DMS79 treated with DMSO at 0.1 percent for 48 hours (cell line): ENCODE measurements at regions not wholly inside any gene's neighbourhood (a gene's known extent, or its start where the extent isn't known, plus 50 kb on each side); places are given as distances from the start of the nearest gene placed in this dataset.
"Not testable (repeated sequence)": the region's sequence is repeated elsewhere in the genome, so short reads cannot be mapped to it uniquely, and the experiment has no call there.

Experiments used
- DNase-seq: peaks from one replicate; lab custom pipeline; 2025; lab: John Stamatoyannopoulos, UW

GRCh38 chr4:66404141-66404540 is 733.9 kb upstream of the EPHA5 start:
- no peak for DNase-seq

DNA sequence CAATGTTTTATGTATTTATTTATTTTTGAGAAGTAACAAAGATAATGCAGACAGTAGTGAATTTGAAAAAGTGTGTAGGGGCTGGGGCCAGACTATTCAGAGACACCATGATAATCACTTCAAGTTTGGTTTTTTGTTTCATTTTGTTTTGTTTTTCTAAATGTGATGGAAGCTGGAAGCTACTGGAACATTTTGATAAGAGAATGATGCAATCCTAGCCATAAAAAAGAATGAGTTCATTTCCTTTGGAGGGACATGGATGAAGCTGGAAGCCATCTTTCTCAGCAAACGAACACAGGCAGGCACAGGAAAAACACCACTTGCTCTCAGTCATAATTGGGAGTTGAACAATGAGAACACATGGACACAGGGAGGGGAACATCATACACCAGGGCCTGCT is 706.6 kb upstream of the EPHA5 start:
- no peak for DNase-seq

GRCh38 chr4:66376396-66376795 is 706.1 kb upstream of the EPHA5 start:
- no peak for DNase-seq

GRCh38 chr4:66373268-66373667 is 703.0 kb upstream of the EPHA5 start:
- DNase-seq: no peak

DNA sequence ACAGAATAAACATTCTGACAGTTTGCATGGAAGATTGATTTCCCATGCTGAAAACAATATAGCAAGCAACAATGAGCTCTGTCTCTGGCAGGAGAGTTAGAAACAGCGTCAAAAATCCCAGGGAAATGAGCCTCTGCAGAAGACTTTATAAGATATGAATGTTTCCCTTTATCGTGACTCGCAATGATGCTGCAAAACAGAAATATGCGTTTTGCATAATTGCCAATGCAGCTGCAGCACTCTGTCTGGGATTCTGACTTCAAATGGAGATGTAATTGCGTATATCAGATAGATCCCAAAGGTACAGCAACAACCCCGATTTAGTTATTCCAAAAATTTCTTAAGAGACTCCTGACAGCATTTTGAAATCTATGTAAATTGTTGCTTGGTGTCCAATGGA is 702.4 kb upstream of the EPHA5 start:
- DNase-seq: no peak

DNA sequence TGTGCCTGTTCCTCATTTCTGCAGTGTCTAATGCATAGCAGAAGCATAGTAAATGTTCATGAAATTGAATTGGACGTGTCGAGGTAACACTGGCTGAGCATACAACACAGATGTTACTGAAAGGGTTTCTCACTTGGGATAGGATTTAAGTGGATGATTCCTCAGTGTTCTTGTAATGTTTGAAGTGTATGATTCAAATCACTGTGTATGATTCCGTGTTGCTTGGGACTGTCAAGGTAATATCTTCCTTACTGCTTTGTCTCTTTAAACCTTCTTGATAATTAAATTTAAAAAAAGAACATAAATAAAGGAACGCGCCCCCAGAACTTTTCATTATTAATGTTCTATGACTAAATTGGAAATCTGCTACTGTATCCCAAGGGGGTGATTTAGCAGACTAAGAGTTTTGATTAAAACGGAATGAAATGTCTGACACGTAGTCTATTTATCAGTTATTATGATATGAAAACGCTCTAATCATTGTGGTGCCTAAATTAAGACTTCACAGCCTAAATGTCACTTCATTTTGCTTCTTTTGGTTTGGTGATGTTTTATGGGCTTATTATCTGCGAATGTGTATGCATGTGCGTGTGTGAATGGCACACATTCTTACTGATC is 696.9 kb upstream of the EPHA5 start:
- DNase-seq: no peak

- DNase-seq: not testable (repeated sequence)
Observed at GRCh38 chr4:66360395-66360794, 690.1 kb upstream of the EPHA5 start.

- no peak for DNase-seq
Observed at GRCh38 chr4:66357316-66357715, 687.0 kb upstream of the EPHA5 start.

- DNase-seq: no peak
Observed at GRCh38 chr4:66355328-66355727, 685.0 kb upstream of the EPHA5 start.

GRCh38 chr4:66351761-66352160 is 681.5 kb upstream of the EPHA5 start:
- DNase-seq: no peak

DNA sequence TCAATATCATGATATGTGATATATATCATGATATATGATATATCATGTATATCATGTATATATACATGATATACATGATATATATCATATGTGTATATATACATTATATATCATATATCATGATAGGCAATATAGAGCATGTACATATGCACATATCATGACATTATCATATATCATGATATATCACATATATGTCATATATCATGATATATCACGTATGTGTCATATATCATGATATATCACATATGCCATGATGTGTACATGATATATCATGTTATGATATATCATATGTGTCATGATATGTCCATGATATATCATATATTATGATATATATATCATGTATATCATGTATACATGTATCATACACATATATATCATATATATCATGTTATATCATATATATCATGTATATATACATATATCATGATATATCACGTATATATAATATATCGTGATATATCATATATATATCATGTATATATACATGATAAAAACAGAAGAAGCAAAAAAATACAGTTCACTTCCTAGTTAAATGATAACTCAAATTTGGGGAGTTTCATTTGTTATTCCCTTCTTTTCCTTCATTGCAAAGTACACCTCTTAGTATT is 670.1 kb upstream of the EPHA5 start:
- DNase-seq: no peak

DNA sequence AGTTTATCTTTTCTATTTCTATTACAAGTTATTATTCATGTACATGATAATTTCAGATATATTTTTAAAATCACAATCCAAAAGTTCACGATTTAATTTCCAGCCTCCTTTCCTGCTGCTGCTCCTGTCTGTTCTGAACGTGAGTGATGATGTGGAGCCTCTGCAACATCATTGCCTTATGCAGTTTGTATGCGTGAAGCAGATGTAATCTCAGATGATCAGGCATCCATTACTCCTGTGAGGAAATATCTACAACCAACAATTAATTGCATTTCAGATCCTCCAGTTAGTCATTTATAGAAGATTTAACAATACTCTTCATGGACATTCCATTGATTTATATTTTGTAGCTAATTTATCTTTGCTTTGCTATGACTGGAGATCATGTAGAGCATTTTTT is 668.7 kb upstream of the EPHA5 start:
- no peak for DNase-seq

GRCh38 chr4:66331761-66332160 is 661.5 kb upstream of the EPHA5 start:
- DNase-seq: no peak

GRCh38 chr4:66330125-66330524 is 659.8 kb upstream of the EPHA5 start:
- DNase-seq: no peak

- no peak for DNase-seq
Observed at GRCh38 chr4:66328803-66329574, 658.7 kb upstream of the EPHA5 start.

GRCh38 chr4:66307641-66308438 is 637.6 kb upstream of the EPHA5 start:
- DNase-seq: no peak

- DNase-seq: no peak
Observed at GRCh38 chr4:66300336-66300934, 630.1 kb upstream of the EPHA5 start.

GRCh38 chr4:66298569-66298968 is 628.3 kb upstream of the EPHA5 start:
- no peak for DNase-seq

DNA sequence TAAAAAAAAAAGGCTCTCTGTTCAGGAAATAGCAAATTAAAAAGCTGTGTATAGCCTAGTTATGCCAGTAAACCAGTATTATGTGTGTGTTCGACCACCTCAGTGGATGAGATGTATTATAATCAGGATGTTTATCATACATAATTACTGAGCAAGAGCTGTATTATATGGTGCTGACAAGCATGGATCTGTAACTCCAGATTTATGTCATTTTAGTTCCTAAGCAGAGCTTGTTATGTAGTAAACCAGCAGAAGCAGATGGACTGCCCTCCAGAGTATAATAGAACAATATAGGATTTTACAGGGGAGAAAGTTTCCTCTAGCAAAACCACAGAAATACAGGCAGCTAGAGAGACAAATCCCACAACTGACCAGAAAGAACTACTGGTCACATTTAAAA is 627.4 kb upstream of the EPHA5 start:
- no peak for DNase-seq

GRCh38 chr4:66294638-66295037 is 624.3 kb upstream of the EPHA5 start:
- DNase-seq: no peak

DNA sequence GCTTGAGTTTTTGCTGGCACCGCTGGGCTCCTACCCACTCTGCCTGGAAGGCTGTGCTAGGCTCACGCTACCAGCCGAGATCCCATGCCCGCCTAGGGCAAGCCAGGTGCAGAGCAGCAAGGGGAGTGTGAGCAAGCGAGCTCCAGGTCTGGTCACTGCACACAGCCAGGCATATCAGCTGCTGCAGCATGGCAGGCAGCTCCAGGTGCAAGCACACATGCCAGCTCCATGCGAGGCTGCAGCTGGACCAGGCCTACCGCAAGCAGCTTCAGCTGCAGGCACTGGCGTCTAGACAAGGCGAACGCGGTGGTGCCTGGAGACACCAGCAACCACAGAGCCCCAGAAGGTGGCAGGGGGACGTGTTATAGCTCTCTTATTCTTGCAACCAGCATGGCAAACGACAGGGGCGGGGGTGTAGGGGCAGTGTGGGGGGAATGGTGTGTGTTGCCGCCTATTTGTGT is 614.7 kb upstream of the EPHA5 start:
- DNase-seq: no peak

DNA sequence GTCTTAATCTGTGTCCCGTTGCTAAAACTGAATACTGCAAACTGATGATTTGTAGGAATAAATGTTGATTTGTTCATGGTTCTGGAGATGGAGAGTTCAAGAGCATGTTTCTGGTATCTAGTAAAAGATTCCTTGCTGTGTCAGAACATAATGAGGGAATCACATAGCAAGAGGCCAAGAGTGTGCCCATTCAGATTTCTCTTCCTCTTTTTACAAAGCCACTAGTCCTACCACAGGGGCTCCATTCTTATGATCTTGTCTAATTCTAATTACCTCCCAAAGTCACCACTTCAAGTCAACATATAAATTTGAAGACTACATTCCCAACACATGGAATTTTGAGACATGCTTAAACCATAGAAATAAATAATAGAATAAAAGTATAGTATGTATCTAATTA is 608.8 kb upstream of the EPHA5 start:
- no peak for DNase-seq
